Mesodermal cell (in vitro differentiated cells): ENCODE measurements at regions not wholly inside any gene's neighbourhood (a gene's known extent, or its start where the extent isn't known, plus 50 kb on each side); places are given as distances from the start of the nearest gene placed in this dataset.

ENCODE experiments used
- H3K27ac ChIP-seq: 2 replicates; pipeline ENCODE4 v1.7.0; 2013; ENCODE audit warnings: mild to moderate bottlenecking, low read depth, low read length, moderate library complexity; ENCODE audit not compliant: severe bottlenecking
- H3K36me3 ChIP-seq: 2 replicates; pipeline ENCODE4 v1.7.1; 2013; ENCODE audit warnings: mild to moderate bottlenecking, low read length, moderate library complexity; ENCODE audit not compliant: control insufficient read depth, insufficient read depth
- H3K4me1 ChIP-seq: one replicate; pipeline ENCODE4 v1.7.1; 2013; ENCODE audit warnings: mild to moderate bottlenecking, low read length; ENCODE audit not compliant: insufficient read depth, control insufficient read depth, poor library complexity, severe bottlenecking
- H3K4me3 ChIP-seq: 2 replicates; pipeline ENCODE4 v1.7.0; 2013; ENCODE audit warnings: low read length, control low read depth, mild to moderate bottlenecking; ENCODE audit not compliant: insufficient read depth, poor library complexity, severe bottlenecking; ENCODE audit errors: extremely low read depth
- H3K9me3 ChIP-seq: 2 replicates; pipeline ENCODE4 v1.7.1; 2013; ENCODE audit warnings: mild to moderate bottlenecking, low read length, moderate library complexity; ENCODE audit not compliant: control insufficient read depth
- WGBS, 2 experiments: methylation state at CpG; one replicate each; pipeline ENCODE4 v1.1.5; 2013; ENCODE audit warnings: missing lambda C conversion rate in 2 of 2; ENCODE audit not compliant: insufficient coverage in 2 of 2; 5-methylcytosine and 5-hydroxymethylcytosine counted together

DNA sequence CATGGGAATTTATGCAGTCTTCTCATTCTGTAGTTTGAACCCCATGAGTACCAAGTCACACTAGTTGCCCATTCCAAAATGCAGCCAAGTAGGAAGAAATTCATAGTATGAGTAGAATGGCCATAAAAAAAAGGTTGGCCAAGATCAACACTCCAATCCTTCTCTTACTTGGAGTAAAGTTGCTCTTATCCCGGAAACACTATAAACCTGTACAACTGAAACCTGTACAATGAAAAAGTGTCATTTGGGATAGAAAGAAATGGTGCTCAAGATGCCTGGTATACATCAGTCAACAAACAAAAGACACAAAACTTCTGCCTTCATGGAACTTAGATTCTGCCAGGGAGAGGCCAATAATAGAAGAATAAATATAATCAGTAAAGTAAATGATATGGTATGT is 325.0 kb downstream of the NFIB start:
- H3K4me3 ChIP-seq = no peak overlapping the region
- WGBS, 2 experiments = no CpG with 5 or more reads among the region's 1 CpG
- H3K9me3 ChIP-seq = no peaks in the 10 kb centered on the region
- no peaks in the 10 kb centered on the region for H3K4me1 ChIP-seq
- H3K36me3 ChIP-seq = no peaks in the 10 kb centered on the region
- H3K27ac ChIP-seq = no peak overlapping the region

DNA sequence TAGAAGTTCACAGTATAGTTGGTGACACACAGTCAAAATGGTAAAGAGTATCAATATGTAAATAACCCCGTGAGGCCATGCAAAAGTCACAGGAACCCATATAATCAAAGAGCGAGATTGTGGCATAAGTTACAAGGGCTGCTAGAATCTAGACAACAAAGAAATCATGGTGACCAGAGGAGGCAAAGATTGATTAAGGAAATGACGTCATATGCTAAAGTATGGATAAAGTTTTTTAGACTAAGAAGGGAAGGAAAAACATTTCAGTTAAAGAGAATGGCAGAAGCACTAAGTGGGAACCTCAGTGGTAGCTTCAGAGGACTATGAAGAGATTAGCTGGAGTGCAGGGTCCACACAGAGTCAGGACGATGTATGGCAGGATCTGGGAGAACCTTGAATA is 330.3 kb downstream of the NFIB start:
- no peaks in the 10 kb centered on the region for H3K9me3 ChIP-seq
- H3K4me3 ChIP-seq = no peak overlapping the region
- no peaks in the 10 kb centered on the region for H3K36me3 ChIP-seq
- no peaks in the 10 kb centered on the region for H3K4me1 ChIP-seq
- no peak overlapping the region for H3K27ac ChIP-seq
- WGBS, 2 experiments = 95 to 97% methylated on average over 2 to 3 of the region's 4 CpGs

DNA sequence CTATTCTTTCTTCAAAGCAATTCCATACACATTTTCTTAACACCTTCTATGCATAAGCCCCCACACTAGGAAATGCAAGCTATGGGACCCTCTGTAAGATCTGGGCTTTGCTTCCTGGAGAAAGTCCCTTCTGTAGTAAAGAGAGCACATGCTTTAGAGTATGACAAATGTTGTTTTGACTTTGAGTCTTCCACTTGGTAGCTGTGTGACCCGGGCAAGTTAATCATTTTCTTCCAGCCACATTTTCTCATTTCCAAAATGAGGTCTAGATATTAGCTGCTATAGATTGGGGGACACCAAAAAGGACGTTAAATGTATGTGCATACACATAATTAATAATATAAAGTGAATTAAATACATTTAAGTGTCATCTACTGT is 334.0 kb downstream of the NFIB start:
- H3K4me3 ChIP-seq = no peak overlapping the region
- no peaks in the 10 kb centered on the region for H3K9me3 ChIP-seq
- WGBS, 2 experiments = no CpG with 5 or more reads among the region's 2 CpGs
- no peak overlapping the region for H3K27ac ChIP-seq
- no peaks in the 10 kb centered on the region for H3K36me3 ChIP-seq
- H3K4me1 ChIP-seq = no peaks in the 10 kb centered on the region

DNA sequence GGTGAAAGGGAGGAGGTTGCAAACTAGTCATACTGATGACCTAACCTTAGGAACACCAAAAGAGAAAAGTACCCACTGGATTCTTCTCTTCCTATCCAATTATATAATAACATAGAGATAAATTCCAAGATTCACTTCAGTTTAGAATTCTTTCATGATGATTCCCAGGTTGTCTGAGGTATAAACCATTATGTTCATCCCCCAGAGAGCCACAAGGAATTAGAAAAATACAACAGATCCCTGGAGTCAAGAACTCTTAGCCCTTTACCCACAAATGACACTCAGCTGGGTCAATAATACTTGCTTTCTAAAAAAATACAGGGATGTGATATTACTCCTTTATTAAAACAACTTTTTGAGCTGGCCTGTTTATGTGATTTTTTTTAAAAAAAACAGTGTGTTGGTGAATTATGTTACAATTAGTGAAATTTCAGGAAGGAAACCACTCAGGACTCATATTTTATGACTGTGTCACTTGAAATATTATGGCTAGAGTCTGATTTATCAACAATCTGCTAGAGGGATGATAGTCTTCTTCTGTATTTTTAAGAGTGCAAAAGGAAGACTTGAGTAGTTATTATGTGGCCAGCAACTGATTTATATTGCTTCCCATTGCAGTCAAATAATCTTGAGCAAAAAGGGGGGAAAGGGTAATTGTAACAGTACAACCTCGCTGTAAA is 338.2 kb downstream of the NFIB start:
- Histone ChIP-seq H3K36me3 (no peaks in the 10 kb centered on the region), H3K27ac (no peak overlapping the region), H3K4me3 (no peak overlapping the region), H3K4me1 (no peaks in the 10 kb centered on the region), H3K9me3 (no peaks in the 10 kb centered on the region)
- 100% methylated on average over 1 of the region's 1 CpG for WGBS, 2 experiments

DNA sequence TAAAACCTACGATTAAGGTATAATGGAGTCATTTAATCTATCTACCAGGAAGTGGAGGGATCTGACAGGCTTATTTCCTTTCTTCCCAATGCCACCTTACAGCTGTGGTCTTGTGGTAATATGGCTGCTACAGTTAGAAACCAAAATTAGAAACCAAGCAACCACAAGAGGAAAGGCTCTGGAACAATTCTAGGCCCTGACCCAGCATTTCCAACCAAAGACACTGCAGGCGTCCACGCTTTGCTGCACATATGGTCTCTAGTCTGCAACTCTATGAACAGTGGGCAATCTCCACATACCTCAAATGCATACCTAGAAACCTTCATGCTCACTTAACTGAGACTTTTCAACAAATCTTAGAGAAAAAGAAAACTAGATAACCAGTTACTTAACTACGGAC is 339.1 kb downstream of the NFIB start:
- no peaks in the 10 kb centered on the region for H3K4me1 ChIP-seq
- WGBS, 2 experiments = 93 to 100% methylated on average over 2 to 3 of the region's 4 CpGs
- H3K36me3 ChIP-seq = no peaks in the 10 kb centered on the region
- no peaks in the 10 kb centered on the region for H3K9me3 ChIP-seq
- no peak overlapping the region for H3K4me3 ChIP-seq
- no peak overlapping the region for H3K27ac ChIP-seq

DNA sequence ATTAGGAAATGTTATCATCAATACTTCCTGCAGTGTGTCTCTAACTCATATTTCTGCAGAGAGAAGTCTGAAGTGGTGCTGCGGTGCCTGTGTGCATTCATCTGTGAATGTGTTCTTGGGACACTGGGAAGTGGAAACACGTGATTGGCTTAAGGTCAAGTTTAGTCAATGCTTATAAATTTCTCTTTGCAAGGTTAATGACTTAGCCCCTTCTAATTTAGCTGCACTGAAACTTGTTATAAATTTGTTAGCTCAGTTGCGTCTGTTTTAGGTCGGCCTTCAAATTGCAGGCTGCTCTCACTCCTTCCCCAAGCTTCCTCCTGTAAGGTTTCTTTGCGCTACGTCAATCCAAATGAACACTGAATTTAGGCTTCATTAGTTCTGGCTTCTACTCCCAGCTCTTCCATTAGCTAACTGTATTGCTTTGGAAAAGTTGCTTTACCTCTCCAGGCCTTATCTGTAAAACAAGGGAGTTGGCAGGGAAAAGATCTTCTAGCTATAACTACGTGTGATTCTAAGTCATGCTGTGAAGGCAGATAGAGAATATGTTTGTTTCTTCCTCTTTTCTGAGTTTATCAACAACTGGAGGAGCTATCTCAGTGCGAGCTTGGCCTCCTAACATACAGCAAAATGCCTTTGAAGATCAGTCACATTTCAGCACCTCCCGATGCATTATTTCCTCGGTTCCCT is 341.8 kb downstream of the NFIB start:
- peaks cover under 1% of the 10 kb centered on the region for H3K4me1 ChIP-seq
- H3K4me3 ChIP-seq = no peak overlapping the region
- WGBS, 2 experiments = 86 to 87% methylated on average over 6 to 8 of the region's 10 CpGs

DNA sequence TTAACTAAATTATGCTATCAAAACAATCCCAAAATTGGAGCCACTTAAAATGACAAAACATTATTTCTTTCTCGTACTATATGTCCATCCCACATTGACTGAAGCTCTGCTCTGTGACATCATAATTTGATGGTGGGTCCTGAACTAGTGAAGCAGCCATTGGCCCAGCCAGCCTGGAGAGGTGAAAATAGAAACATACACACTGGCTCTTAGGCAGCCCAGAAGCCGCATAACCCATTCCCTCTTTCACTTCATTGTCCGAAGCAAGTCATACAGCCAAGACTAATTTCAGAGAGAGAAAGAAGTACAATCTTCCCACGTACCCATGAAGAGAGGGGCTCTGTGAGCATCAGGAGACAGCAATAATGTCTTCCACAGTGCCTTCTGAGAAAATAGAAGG is 342.5 kb downstream of the NFIB start:
- H3K4me1 ChIP-seq = peaks cover 4% of the 10 kb centered on the region
- no peak overlapping the region for H3K27ac ChIP-seq
- no peaks in the 10 kb centered on the region for H3K9me3 ChIP-seq
- no peaks in the 10 kb centered on the region for H3K36me3 ChIP-seq
- WGBS, 2 experiments = 90% methylated on average over 2 of the region's 4 CpGs; no CpG with 5 or more reads in 1 of the 2 experiments
- no peak overlapping the region for H3K4me3 ChIP-seq

More for the DNA sequence above, 341.8 kb downstream of the NFIB start:
- Histone ChIP-seq H3K27ac (no peak overlapping the region), H3K9me3 (no peaks in the 10 kb centered on the region), H3K36me3 (no peaks in the 10 kb centered on the region)

DNA sequence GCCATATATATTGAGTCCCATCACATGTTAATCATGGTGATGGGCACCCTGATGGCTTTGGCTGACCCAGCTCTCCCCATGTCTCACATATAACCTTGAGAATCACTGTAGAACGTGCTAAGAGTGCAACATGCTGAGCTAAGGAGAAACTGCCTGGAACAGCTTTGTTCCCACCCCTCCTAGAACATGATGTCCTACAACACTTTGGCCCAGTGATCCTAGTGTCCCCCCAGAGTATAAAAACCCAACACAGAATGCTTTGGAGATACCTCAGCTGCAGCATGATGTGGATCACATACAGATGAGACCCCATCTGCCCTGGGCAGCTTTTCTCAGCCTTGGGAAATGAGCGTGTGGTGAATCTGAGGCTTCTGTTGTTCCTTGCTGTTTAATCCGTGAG is 343.5 kb downstream of the NFIB start:
- Histone ChIP-seq H3K4me3 (no peak overlapping the region), H3K9me3 (no peaks in the 10 kb centered on the region), H3K36me3 (no peaks in the 10 kb centered on the region), H3K27ac (no peak overlapping the region), H3K4me1 (peaks cover 4% of the 10 kb centered on the region)
- 82 to 84% methylated on average over 3 of the region's 3 CpGs for WGBS, 2 experiments

DNA sequence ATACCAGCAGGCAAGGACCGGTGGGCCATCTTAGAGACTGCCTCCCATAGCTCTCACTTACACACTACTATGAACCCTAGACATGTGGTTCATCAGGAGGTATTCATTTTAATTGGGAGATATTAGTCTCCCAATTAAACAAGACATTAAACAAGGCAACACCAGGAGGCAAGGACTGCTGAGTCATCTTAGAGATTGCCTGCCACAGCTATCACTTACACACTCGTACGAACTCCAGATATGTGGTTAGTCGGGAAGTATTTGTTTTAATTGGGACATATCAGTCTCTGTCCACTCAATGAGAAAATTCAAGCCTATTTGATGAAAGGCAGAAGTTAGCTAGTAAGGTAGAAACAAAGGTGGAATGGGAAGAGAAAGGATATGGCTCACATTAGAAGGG is 343.9 kb downstream of the NFIB start:
- Histone ChIP-seq H3K9me3 (no peaks in the 10 kb centered on the region), H3K27ac (no peak overlapping the region), H3K4me3 (no peak overlapping the region), H3K4me1 (peaks cover 4% of the 10 kb centered on the region), H3K36me3 (no peaks in the 10 kb centered on the region)
- 80 to 85% methylated on average over 1 to 3 of the region's 4 CpGs for WGBS, 2 experiments

DNA sequence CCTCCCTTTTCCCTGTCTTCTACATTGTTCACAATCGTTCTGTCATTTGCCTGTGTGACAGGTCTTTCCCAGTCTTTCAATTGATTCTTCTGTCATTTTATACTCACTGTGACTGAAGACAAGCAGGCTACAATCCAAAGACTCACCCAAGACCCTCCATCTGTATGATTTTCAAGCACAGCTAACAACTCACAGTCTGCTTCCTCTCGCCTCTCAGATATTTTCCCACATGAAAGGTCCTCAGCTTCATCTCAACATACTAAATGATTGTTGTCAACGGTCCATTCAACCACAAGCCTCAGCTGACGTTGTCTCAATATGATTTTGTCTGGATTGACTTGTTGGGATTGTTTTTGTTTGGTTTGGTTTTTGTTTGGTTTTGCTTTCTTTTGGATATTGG is 346.5 kb downstream of the NFIB start:
- Histone ChIP-seq H3K4me3 (no peak overlapping the region), H3K4me1 (peaks cover 4% of the 10 kb centered on the region), H3K36me3 (no peaks in the 10 kb centered on the region), H3K9me3 (no peaks in the 10 kb centered on the region), H3K27ac (no peak overlapping the region)
- 90 to 97% methylated on average over 1 to 2 of the region's 4 CpGs for WGBS, 2 experiments

DNA sequence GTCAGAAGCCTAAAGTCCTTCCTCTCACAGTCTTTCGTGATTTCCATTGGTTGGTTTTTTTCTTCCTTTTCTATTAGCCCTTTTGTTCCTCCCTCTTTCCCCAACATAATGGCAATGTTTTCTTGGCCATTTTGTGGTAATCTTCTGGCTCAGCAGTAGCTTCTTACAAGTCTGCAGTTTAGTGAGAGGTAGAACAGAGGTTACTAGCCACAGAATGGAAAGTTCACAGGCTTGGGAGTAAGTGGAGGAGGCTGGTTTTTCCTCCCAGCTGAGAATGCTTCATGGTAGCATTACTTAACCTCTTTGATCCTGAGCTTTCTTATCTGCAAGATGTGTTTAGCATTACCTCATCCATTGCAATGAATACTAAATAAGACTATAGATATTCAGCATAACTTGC is 346.9 kb downstream of the NFIB start:
- WGBS, 2 experiments = 82 to 100% methylated on average over 1 of the region's 1 CpG
- no peak overlapping the region for H3K4me3 ChIP-seq
- no peak overlapping the region for H3K27ac ChIP-seq
- H3K9me3 ChIP-seq = no peaks in the 10 kb centered on the region
- no peaks in the 10 kb centered on the region for H3K36me3 ChIP-seq
- H3K4me1 ChIP-seq = peaks cover 4% of the 10 kb centered on the region
